Common myeloid progenitor, CD34-positive (primary cell): ENCODE measurements at regions not wholly inside any gene's neighbourhood (a gene's known extent, or its start where the extent isn't known, plus 50 kb on each side); places are given as distances from the start of the nearest gene placed in this dataset.

ENCODE experiments used
- CTCF ChIA-PET: fragments of 350-600 bp; sonication (Branson Sonifier 250); formaldehyde crosslinking; loops from one replicate; lab custom pipeline; 2021; ENCODE audit warnings: antibody characterized with exemption; lab: Charles Lee
- POLR2A ChIA-PET: fragments of 350-600 bp; sonication (Branson Sonifier 250); formaldehyde crosslinking; loops from one replicate; lab custom pipeline; 2021; ENCODE audit warnings: antibody characterized with exemption; lab: Charles Lee
- DNase-seq, 3 donors: peaks; one replicate each; pipeline versions ENCODE4 v3.0.0 to v3.0.0-alpha.2; 2013
- H3K27ac ChIP-seq, 2 experiments: 1 replicate in 1 of 2; 2 replicates in 1 of 2; pipeline ENCODE4 v1.7.0; 2013; ENCODE audit warnings: inconsistent platforms in 2 of 2, low read length in 2 of 2, mild to moderate bottlenecking in 2 of 2, low read depth in 1 of 2, moderate library complexity in 1 of 2; ENCODE audit not compliant: severe bottlenecking in 2 of 2, insufficient read depth in 1 of 2, poor library complexity in 1 of 2
- H3K27me3 ChIP-seq, 5 experiments: replicated peaks in 2 of 5; 1 replicate in 3 of 5; 2 replicates in 2 of 5; pipeline versions ENCODE4 v1.6.1 to v1.7.0; 2013; ENCODE audit warnings: low read length in 4 of 5, mild to moderate bottlenecking in 2 of 5, moderate library complexity in 2 of 5, inconsistent platforms in 1 of 5; ENCODE audit not compliant: insufficient read depth in 5 of 5, control insufficient read depth in 4 of 5
- H3K36me3 ChIP-seq, 4 experiments: 1 replicate in 2 of 4; 2 replicates in 2 of 4; pipeline versions ENCODE4 v1.6.1 to v1.7.0; 2013; ENCODE audit warnings: low read length in 3 of 4, control low read depth in 1 of 4, mild to moderate bottlenecking in 1 of 4; ENCODE audit not compliant: control insufficient read depth in 4 of 4, insufficient read depth in 4 of 4
- H3K4me1 ChIP-seq, 4 experiments: 1 replicate in 3 of 4; 2 replicates in 1 of 4; pipeline versions ENCODE4 v1.6.1 to v1.7.1; 2013; ENCODE audit warnings: low read length in 3 of 4, mild to moderate bottlenecking in 3 of 4, control low read depth in 1 of 4, inconsistent platforms in 1 of 4, moderate library complexity in 1 of 4; ENCODE audit not compliant: control insufficient read depth in 4 of 4, insufficient read depth in 4 of 4; ENCODE audit errors: control extremely low read depth in 1 of 4
- H3K4me3 ChIP-seq, 7 experiments: 1 replicate in 4 of 7; 2 replicates in 3 of 7; pipeline versions ENCODE4 v1.5.1 to v1.7.0; 2013; ENCODE audit warnings: mild to moderate bottlenecking in 7 of 7, low read length in 6 of 7, moderate library complexity in 6 of 7, inconsistent platforms in 2 of 7, low read depth in 2 of 7, control low read depth in 1 of 7; ENCODE audit not compliant: insufficient read depth in 4 of 7, control insufficient read depth in 1 of 7; ENCODE audit errors: extremely low read depth in 1 of 7
- H3K9me3 ChIP-seq, 5 experiments: 1 replicate in 4 of 5; 2 replicates in 1 of 5; pipeline versions ENCODE4 v1.6.1 to v1.7.1; 2013; ENCODE audit warnings: low read length in 4 of 5, mild to moderate bottlenecking in 2 of 5, inconsistent platforms in 1 of 5, low read depth in 1 of 5, moderate library complexity in 1 of 5; ENCODE audit not compliant: control insufficient read depth in 4 of 5, insufficient read depth in 2 of 5; ENCODE audit errors: control extremely low read depth in 1 of 5
- WGBS: methylation state at CpG from one replicate; pipeline ENCODE4 v1.1.5; 2013; ENCODE audit not compliant: insufficient coverage; 5-methylcytosine and 5-hydroxymethylcytosine counted together

- Histone ChIP-seq H3K36me3 (no peaks in the 10 kb centered on the region), H3K9me3 (no peaks in the 10 kb centered on the region), H3K4me3 (no peak overlapping the region), H3K27me3 (no peaks in the 10 kb centered on the region), H3K4me1 (peaks cover 0 to 11% (median 11%) of the 10 kb centered on the region in 4 experiments), H3K27ac (no peak overlapping the region)
- CTCF ChIA-PET, result no interaction called here
- POLR2A ChIA-PET, result no interaction called here
- no peak for DNase-seq
- 89% methylated on average over 15 of the region's 17 CpGs for WGBS
Observed at GRCh38 chr10:124292911-124293615, 125.7 kb downstream of the OAT start.

GRCh38 chr10:124291001-124291701 lies 127.6 kb downstream of the OAT start:
- POLR2A ChIA-PET, result no interaction called here

GRCh38 chr10:124289851-124290795 lies 128.6 kb downstream of the OAT start:
- DNase-seq, result peak; percentile 18 to 86 (median 79)
- Histone ChIP-seq H3K27me3 (no peaks in the 10 kb centered on the region), H3K4me1 (peaks cover 0 to 11% (median 11%) of the 10 kb centered on the region in 4 experiments), H3K4me3 (peak overlapping the region in 1 of 7 experiments; percentile 6), H3K36me3 (no peaks in the 10 kb centered on the region), H3K9me3 (no peaks in the 10 kb centered on the region), H3K27ac (no peak overlapping the region)
- 70% methylated on average over 16 of the region's 18 CpGs for WGBS
- ChIA-PET CTCF (interaction anchor here (0.9 to 1.1 kb wide), 5 partner anchors 12 to 295 kb away, joined by 3 read pairs; no protein-coding TSS in a partner anchor), POLR2A (no interaction called here)

More at GRCh38 chr10:124291001-124291701, 127.6 kb downstream of the OAT start:
- DNase-seq, result peak in 2 of 3 donors; percentile 14 to 20
- H3K27me3 ChIP-seq, result no peaks in the 10 kb centered on the region
- WGBS, result 85% methylated on average over 11 of the region's 14 CpGs
- CTCF ChIA-PET, result interaction anchor here (0.9 to 1.1 kb wide), 3 partner anchors 23 to 296 kb away, joined by 3 read pairs; no protein-coding TSS in a partner anchor
- H3K4me1 ChIP-seq, result peaks cover 0 to 11% (median 11%) of the 10 kb centered on the region in 4 experiments
- no peak overlapping the region for H3K27ac ChIP-seq
- no peaks in the 10 kb centered on the region for H3K36me3 ChIP-seq
- H3K4me3 ChIP-seq, result no peak overlapping the region
- no peaks in the 10 kb centered on the region for H3K9me3 ChIP-seq

GRCh38 chr10:124288928-124289850 lies 129.5 kb downstream of the OAT start:
- Histone ChIP-seq H3K27me3 (no peaks in the 10 kb centered on the region), H3K4me1 (peaks cover 0 to 11% (median 11%) of the 10 kb centered on the region in 4 experiments), H3K9me3 (no peaks in the 10 kb centered on the region), H3K4me3 (no peak overlapping the region), H3K27ac (no peak overlapping the region), H3K36me3 (no peaks in the 10 kb centered on the region)
- no peak for DNase-seq
- WGBS, result 98% methylated on average over 17 of the region's 21 CpGs
- ChIA-PET CTCF (interaction anchor here (0.9 to 1.1 kb wide), 4 partner anchors 11 to 100 kb away, joined by 3 read pairs; no protein-coding TSS in a partner anchor), POLR2A (no interaction called here)

- H3K4me1 ChIP-seq, result peaks cover 0 to 11% (median 11%) of the 10 kb centered on the region in 4 experiments
- H3K9me3 ChIP-seq, result no peaks in the 10 kb centered on the region
- POLR2A ChIA-PET, result no interaction called here
- H3K36me3 ChIP-seq, result no peaks in the 10 kb centered on the region
- CTCF ChIA-PET, result interaction anchor here (0.9 to 1.1 kb wide), 2 partner anchors 30 to 101 kb away, joined by 3 read pairs; no protein-coding TSS in a partner anchor
- no peak overlapping the region for H3K27ac ChIP-seq
- H3K4me3 ChIP-seq, result no peak overlapping the region
- 100% methylated on average over 7 of the region's 8 CpGs for WGBS
- no peaks in the 10 kb centered on the region for H3K27me3 ChIP-seq
- no peak for DNase-seq
Observed at GRCh38 chr10:124288486-124288885, 130.2 kb downstream of the OAT start.

GRCh38 chr10:124287791-124288190 lies 130.9 kb downstream of the OAT start:
- Histone ChIP-seq H3K4me1 (peaks cover 0 to 11% (median 11%) of the 10 kb centered on the region in 4 experiments), H3K27me3 (no peaks in the 10 kb centered on the region), H3K9me3 (no peaks in the 10 kb centered on the region), H3K36me3 (no peaks in the 10 kb centered on the region), H3K27ac (no peak overlapping the region), H3K4me3 (no peak overlapping the region)
- POLR2A ChIA-PET, result no interaction called here
- CTCF ChIA-PET, result no interaction called here
- DNase-seq, result no peak
- 92% methylated on average over 9 of the region's 9 CpGs for whole genome bisulfite sequencing
